Chondrocyte (in vitro differentiated cells): ENCODE measurements at regions not wholly inside any gene's neighbourhood (a gene's known extent, or its start where the extent isn't known, plus 50 kb on each side); places are given as distances from the start of the nearest gene placed in this dataset.

Source experiments
- DNase-seq: peaks from one replicate; pipeline ENCODE4 v3.0.0; 2021; ENCODE audit warnings: mixed read lengths, low spot score
- H3K27ac Mint-ChIP-seq: one replicate; pipeline ENCODE4 v1.8.0; 2021; ENCODE audit warnings: mild to moderate bottlenecking, moderate library complexity, mixed read lengths; ENCODE audit not compliant: unreplicated experiment
- H3K27me3 Mint-ChIP-seq: 2 replicates; pipeline ENCODE4 v1.8.0; 2021; ENCODE audit warnings: low read depth, mixed read lengths
- H3K36me3 Mint-ChIP-seq: 2 replicates; pipeline ENCODE4 v1.8.0; 2021; ENCODE audit warnings: low read depth, mixed read lengths
- H3K4me1 Mint-ChIP-seq: 2 replicates; pipeline ENCODE4 v1.8.0; 2021; ENCODE audit warnings: low read depth, mild to moderate bottlenecking, mixed read lengths
- H3K4me3 Mint-ChIP-seq: one replicate; pipeline ENCODE4 v1.8.0; 2021; ENCODE audit warnings: mild to moderate bottlenecking, moderate library complexity, mixed read lengths; ENCODE audit not compliant: unreplicated experiment
- H3K9me3 Mint-ChIP-seq: 2 replicates; pipeline ENCODE4 v1.8.0; 2021; ENCODE audit warnings: low read depth, mixed read lengths
- TF ChIP-seq, protein P1 (sequence below): fragments of 200-600 bp; sonication (generic); IDR thresholded peaks from 2 replicates; pipeline ENCODE4 v1.5.0; 2021; ENCODE audit warnings: antibody characterized with exemption, mild to moderate bottlenecking, moderate library complexity

DNA sequence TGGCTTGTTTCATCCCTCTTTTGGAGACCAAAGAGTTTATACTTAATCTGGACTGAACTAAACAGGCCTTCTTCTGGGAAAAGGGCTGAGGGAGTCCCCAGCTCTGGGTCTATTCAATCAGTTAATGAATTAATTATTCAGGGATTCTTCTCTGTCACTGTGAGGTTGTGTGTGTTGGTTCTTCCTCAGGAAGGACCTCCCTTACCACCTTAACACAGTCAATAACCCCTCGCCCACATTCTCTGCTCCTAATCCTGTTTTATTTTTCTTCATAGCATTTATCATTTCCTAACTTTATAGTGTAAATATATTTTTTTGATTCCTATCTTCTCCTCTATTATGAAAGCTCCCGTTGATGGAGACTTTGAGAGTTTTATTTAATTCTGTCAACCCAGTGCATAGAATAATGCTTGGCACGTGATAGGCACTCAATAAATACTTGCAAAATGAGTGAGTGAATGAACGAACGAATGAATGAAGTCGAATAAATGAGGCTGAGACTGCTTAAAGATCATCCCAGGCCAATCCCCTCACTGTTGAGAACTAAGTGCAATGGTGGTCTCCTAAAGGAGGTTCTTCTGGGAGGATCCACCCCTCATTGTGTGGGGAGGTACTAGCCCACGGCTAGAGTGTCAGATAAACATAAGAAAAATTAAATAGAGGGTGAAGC lies 179.6 kb upstream of the JARID2 start:
- H3K4me3 Mint-ChIP-seq: no peak overlapping the region
- TF ChIP-seq, protein P1, sequence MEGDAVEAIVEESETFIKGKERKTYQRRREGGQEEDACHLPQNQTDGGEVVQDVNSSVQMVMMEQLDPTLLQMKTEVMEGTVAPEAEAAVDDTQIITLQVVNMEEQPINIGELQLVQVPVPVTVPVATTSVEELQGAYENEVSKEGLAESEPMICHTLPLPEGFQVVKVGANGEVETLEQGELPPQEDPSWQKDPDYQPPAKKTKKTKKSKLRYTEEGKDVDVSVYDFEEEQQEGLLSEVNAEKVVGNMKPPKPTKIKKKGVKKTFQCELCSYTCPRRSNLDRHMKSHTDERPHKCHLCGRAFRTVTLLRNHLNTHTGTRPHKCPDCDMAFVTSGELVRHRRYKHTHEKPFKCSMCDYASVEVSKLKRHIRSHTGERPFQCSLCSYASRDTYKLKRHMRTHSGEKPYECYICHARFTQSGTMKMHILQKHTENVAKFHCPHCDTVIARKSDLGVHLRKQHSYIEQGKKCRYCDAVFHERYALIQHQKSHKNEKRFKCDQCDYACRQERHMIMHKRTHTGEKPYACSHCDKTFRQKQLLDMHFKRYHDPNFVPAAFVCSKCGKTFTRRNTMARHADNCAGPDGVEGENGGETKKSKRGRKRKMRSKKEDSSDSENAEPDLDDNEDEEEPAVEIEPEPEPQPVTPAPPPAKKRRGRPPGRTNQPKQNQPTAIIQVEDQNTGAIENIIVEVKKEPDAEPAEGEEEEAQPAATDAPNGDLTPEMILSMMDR: no peak
- no peaks in the 10 kb centered on the region for H3K36me3 Mint-ChIP-seq
- no peak for DNase-seq
- no peaks in the 10 kb centered on the region for H3K27me3 Mint-ChIP-seq
- peaks cover 11% of the 10 kb centered on the region for H3K4me1 Mint-ChIP-seq
- H3K9me3 Mint-ChIP-seq: no peaks in the 10 kb centered on the region
- peak overlapping the region; percentile 65 for H3K27ac Mint-ChIP-seq

DNA sequence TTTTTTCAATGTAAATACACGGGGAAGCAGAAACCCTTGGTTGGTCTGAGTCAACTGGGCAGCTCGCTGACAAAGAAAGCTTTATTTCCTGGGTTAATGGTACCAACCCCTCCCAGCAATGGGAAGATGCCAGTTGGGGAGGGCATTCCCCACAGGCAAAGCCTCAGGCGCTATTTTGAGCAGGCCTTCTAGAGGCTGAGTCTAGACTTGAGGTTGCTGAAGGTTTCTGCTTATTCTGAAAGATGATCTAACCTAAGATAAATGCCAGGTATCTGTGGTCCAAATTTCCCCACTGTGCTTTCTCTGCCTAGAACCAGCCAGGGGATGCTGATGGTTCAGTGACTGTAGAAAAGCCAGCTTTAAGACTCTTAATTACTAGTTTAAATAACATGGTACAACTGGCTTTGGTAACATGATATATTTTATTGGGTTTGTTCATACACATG lies 172.5 kb upstream of the JARID2 start:
- no peaks in the 10 kb centered on the region for H3K36me3 Mint-ChIP-seq
- TF ChIP-seq, protein P1: no peak
- H3K4me3 Mint-ChIP-seq: no peak overlapping the region
- no peak overlapping the region for H3K27ac Mint-ChIP-seq
- no peaks in the 10 kb centered on the region for H3K9me3 Mint-ChIP-seq
- H3K4me1 Mint-ChIP-seq: no peaks in the 10 kb centered on the region
- DNase-seq: no peak
- H3K27me3 Mint-ChIP-seq: peaks cover 2% of the 10 kb centered on the region

DNA sequence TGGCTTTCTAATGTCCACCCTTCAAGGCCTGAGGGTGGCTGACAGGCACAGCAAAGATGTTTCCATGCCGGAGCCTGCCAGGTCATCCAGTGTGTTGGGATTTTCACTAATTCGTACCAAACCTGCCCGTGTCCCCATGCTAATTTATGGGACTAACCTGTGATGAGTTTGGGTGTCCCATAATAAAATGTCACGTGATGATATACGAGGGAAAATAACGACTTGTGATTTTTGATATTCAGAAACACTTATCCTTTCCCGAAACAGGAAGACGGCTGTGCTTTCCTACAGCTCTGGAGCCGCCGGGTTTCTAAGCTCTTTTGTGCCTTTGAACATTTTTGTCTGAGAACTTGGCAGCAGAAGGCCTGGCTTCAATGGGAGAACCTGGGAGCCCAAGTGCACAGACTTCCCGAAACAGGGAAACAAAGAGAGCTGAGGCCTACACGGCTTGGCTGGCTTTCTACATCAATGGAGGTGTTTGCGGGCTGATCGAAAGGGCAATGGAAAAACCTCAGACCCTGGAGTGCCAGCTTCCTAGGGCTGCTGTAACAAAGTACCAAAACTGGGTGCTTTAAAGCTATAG lies 171.9 kb upstream of the JARID2 start:
- no peak overlapping the region for H3K27ac Mint-ChIP-seq

DNA sequence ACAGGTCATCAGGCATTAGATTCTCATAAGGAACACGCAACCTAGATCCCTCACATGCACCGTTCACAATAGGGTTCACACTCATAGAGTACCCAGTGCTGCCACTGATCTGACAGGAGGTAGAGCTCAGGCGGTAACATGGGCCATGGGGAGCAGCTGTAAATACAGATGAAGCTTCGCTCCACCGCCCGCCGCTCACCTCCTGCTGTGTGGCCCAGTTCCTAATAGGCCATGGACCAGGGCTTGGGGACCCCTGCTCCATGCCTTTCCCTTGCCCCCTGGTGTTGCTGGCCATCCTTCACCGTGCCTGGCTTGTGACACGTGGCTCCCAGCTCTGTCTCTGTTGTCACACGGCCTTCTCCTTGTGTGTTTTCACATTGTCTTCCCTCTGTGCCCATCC lies 171.1 kb upstream of the JARID2 start:
- H3K4me3 Mint-ChIP-seq: no peak overlapping the region
- no peaks in the 10 kb centered on the region for H3K4me1 Mint-ChIP-seq
- H3K27me3 Mint-ChIP-seq: peaks cover 2% of the 10 kb centered on the region

More for the DNA sequence above, 171.9 kb upstream of the JARID2 start:
- DNase-seq: no peak
- Mint-ChIP-seq H3K4me1 (no peaks in the 10 kb centered on the region), H3K4me3 (no peak overlapping the region), H3K27me3 (peaks cover 2% of the 10 kb centered on the region), H3K36me3 (no peaks in the 10 kb centered on the region), H3K9me3 (no peaks in the 10 kb centered on the region)
- TF ChIP-seq, protein P1: no peak

DNA sequence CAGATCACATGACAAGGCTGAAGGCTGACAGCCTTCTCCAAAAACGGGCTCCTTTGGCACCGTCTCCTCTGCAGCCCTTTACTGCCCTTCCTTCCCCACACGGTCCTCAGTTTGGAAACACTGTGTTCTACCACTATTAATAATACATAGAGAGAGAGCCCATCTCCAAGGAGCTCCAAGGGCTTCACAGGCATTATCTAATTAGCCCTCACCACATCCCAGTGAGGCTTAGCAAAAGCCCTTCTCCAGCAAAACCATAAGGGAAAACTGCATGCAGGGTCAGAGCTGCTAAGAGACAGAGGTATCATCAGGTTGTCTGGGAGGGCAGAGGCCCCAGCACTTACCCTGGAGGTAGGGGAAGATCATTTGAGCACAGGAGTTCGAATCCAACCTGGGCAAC lies 169.3 kb upstream of the JARID2 start:
- H3K36me3 Mint-ChIP-seq: no peaks in the 10 kb centered on the region
- no peak overlapping the region for H3K27ac Mint-ChIP-seq
- no peaks in the 10 kb centered on the region for H3K4me1 Mint-ChIP-seq
- TF ChIP-seq, protein P1: no peak
- DNase-seq: no peak
- H3K27me3 Mint-ChIP-seq: peaks cover 2% of the 10 kb centered on the region
- H3K9me3 Mint-ChIP-seq: no peaks in the 10 kb centered on the region
- no peak overlapping the region for H3K4me3 Mint-ChIP-seq

More for the DNA sequence above, 171.1 kb upstream of the JARID2 start:
- Mint-ChIP-seq H3K36me3 (no peaks in the 10 kb centered on the region), H3K9me3 (no peaks in the 10 kb centered on the region), H3K27ac (no peak overlapping the region)
- TF ChIP-seq, protein P1: no peak
- no peak for DNase-seq
